ENCODE measurements at regions not wholly inside any gene's neighbourhood (a gene's known extent, or its start where the extent isn't known, plus 50 kb on each side); places are given as distances from the start of the nearest gene placed in this dataset.

- in situ Hi-C loops (cut with MboI; ENCODE audit: low sequenced_read_pairs in 4 of 4) = no loop called here
- Histone ChIP-seq H3K4me1 (no peaks in the 10 kb centered on the region), H3K27me3 (no peaks in the 10 kb centered on the region), H3K27ac (no peak overlapping the region), H3K9me3 (no peaks in the 10 kb centered on the region), H3K4me3 (no peak overlapping the region), H3K36me3 (no peaks in the 10 kb centered on the region)
- TF ChIP-seq CTCF (IDR thresholded peaks at IDR 0.05 in 4 of 5, conservative IDR thresholded peaks at IDR 0.05 in 1 of 5) = no peak
- no peak for TF ChIP-seq POLR2A (IDR thresholded peaks at IDR 0.05)
- ATAC-seq (no peak), DNase-seq (no peak)
- intact Hi-C loops (cut with DNase I; ENCODE audit: low total_unique reads) = no loop called here
Measured at GRCh38 chr5:165137701-165138100, 1632.3 kb downstream of the MAT2B start.

- TF ChIP-seq CTCF (IDR thresholded peaks at IDR 0.05 in 4 of 5, conservative IDR thresholded peaks at IDR 0.05 in 1 of 5) (no peak), POLR2A (IDR thresholded peaks at IDR 0.05) (no peak)
- no peaks in the 10 kb centered on the region for H3K36me3 ChIP-seq
- H3K27ac ChIP-seq = no peak overlapping the region
- H3K9me3 ChIP-seq = no peaks in the 10 kb centered on the region
- intact Hi-C loops (cut with DNase I; ENCODE audit: low total_unique reads) = no loop called here
- in situ Hi-C loops (cut with MboI; ENCODE audit: low sequenced_read_pairs in 4 of 4) = no loop called here
- no peaks in the 10 kb centered on the region for H3K27me3 ChIP-seq
- ATAC-seq (no peak), DNase-seq (no peak)
- no peak overlapping the region for H3K4me3 ChIP-seq
- H3K4me1 ChIP-seq = no peaks in the 10 kb centered on the region
Measured at GRCh38 chr5:165138236-165138635, 1632.8 kb downstream of the MAT2B start.

- H3K27me3 ChIP-seq = no peaks in the 10 kb centered on the region
- H3K4me3 ChIP-seq = no peak overlapping the region
- intact Hi-C loops (cut with DNase I; ENCODE audit: low total_unique reads) = no loop called here
- no peaks in the 10 kb centered on the region for H3K9me3 ChIP-seq
- H3K36me3 ChIP-seq = no peaks in the 10 kb centered on the region
- no peak for ATAC-seq
- H3K4me1 ChIP-seq = no peaks in the 10 kb centered on the region
- H3K27ac ChIP-seq = no peak overlapping the region
- DNase-seq = no peak
- in situ Hi-C loops (cut with MboI; ENCODE audit: low sequenced_read_pairs in 4 of 4) = no loop called here
- no peak for TF ChIP-seq POLR2A (IDR thresholded peaks at IDR 0.05)
- TF ChIP-seq CTCF (IDR thresholded peaks at IDR 0.05 in 4 of 5, conservative IDR thresholded peaks at IDR 0.05 in 1 of 5) = no peak
Measured at GRCh38 chr5:165139262-165139661, 1633.8 kb downstream of the MAT2B start.

GRCh38 chr5:165139721-165140120 lies 1634.3 kb downstream of the MAT2B start:
- no peak for TF ChIP-seq POLR2A (IDR thresholded peaks at IDR 0.05)
- TF ChIP-seq CTCF (IDR thresholded peaks at IDR 0.05 in 4 of 5, conservative IDR thresholded peaks at IDR 0.05 in 1 of 5) = no peak
- no peak for DNase-seq
- Histone ChIP-seq H3K9me3 (no peaks in the 10 kb centered on the region), H3K27me3 (no peaks in the 10 kb centered on the region), H3K4me3 (no peak overlapping the region), H3K36me3 (no peaks in the 10 kb centered on the region), H3K4me1 (no peaks in the 10 kb centered on the region), H3K27ac (no peak overlapping the region)
- intact Hi-C loops (cut with DNase I; ENCODE audit: low total_unique reads) = no loop called here
- in situ Hi-C loops (cut with MboI; ENCODE audit: low sequenced_read_pairs in 4 of 4) = no loop called here
- ATAC-seq = no peak

GRCh38 chr5:165143741-165144140 lies 1638.3 kb downstream of the MAT2B start:
- no peaks in the 10 kb centered on the region for H3K9me3 ChIP-seq
- intact Hi-C loops (cut with DNase I; ENCODE audit: low total_unique reads) = no loop called here
- no peaks in the 10 kb centered on the region for H3K4me1 ChIP-seq
- TF ChIP-seq POLR2A (IDR thresholded peaks at IDR 0.05) = no peak
- TF ChIP-seq CTCF (IDR thresholded peaks at IDR 0.05 in 4 of 5, conservative IDR thresholded peaks at IDR 0.05 in 1 of 5) = no peak
- ATAC-seq = no peak
- H3K4me3 ChIP-seq = no peak overlapping the region
- in situ Hi-C loops (cut with MboI; ENCODE audit: low sequenced_read_pairs in 4 of 4) = no loop called here
- DNase-seq = no peak
- no peak overlapping the region for H3K27ac ChIP-seq
- H3K36me3 ChIP-seq = no peaks in the 10 kb centered on the region
- H3K27me3 ChIP-seq = no peaks in the 10 kb centered on the region

All from gastrocnemius medialis (tissue), 4 donors.